Stomach (tissue), 4 donors: ENCODE measurements at regions not wholly inside any gene's neighbourhood (a gene's known extent, or its start where the extent isn't known, plus 50 kb on each side); places are given as distances from the start of the nearest gene placed in this dataset.

ENCODE experiments used
- CTCF ChIP-seq, 7 experiments: fragments of 450-650 bp in 4 of 7; fragments of 200-600 bp in 3 of 7; sonication (generic) in 3 of 7; IDR thresholded peaks; one replicate each; pipeline ENCODE4 v1.5.1; 2016 to 2019; ENCODE audit warnings: antibody characterized with exemption in 7 of 7, control low read depth in 2 of 7, mild to moderate bottlenecking in 1 of 7
- POLR2A ChIP-seq, 4 donors: fragments of 450-650 bp; IDR thresholded peaks; one replicate each; pipeline ENCODE4 v1.6.1; 2016; ENCODE audit warnings: antibody characterized with exemption in 4 of 4, control low read depth in 2 of 4, mild to moderate bottlenecking in 1 of 4, moderate library complexity in 1 of 4
- POLR2AphosphoS5 ChIP-seq, 3 donors: sonication (generic); formaldehyde crosslinking; IDR thresholded peaks; one replicate each; pipeline ENCODE4 v1.6.1; 2016; ENCODE audit warnings: antibody characterized with exemption in 3 of 3

- TF ChIP-seq POLR2AphosphoS5 (IDR thresholded peaks at IDR 0.05) (no peak), CTCF (IDR thresholded peaks at IDR 0.05) (no peak), POLR2A (IDR thresholded peaks at IDR 0.05) (no peak)
Observed at GRCh38 chr3:178067721-178068120, 468.5 kb upstream of the KCNMB2 start.
